GM19240 (cell line): ENCODE measurements at regions not wholly inside any gene's neighbourhood (a gene's known extent, or its start where the extent isn't known, plus 50 kb on each side); places are given as distances from the start of the nearest gene placed in this dataset.
"Not testable (repeated sequence)": the region's sequence is repeated elsewhere in the genome, so short reads cannot be mapped to it uniquely, and the experiment has no call there.

Experiments
- DNase-seq: peaks from one replicate; pipeline ENCODE4 v3.0.0; 2011; ENCODE audit warnings: low spot score; ENCODE audit not compliant: insufficient read length

GRCh38 chr5:87754009-87754757 lies 341.5 kb upstream of the CCNH start:
- DNase-seq, result no peak

- no peak for DNase-seq
Measured at GRCh38 chr5:87752362-87752761, 339.6 kb upstream of the CCNH start.

- DNase-seq, result no peak
Measured at GRCh38 chr5:87751824-87752223, 339.1 kb upstream of the CCNH start.

GRCh38 chr5:87746891-87747377 lies 334.2 kb upstream of the CCNH start:
- DNase-seq, result no peak

GRCh38 chr5:87746341-87746740 lies 333.6 kb upstream of the CCNH start:
- DNase-seq, result no peak

GRCh38 chr5:87741881-87742280 lies 329.2 kb upstream of the CCNH start:
- DNase-seq, result no peak

- no peak for DNase-seq
Measured at GRCh38 chr5:87735923-87736322, 323.2 kb upstream of the CCNH start.

GRCh38 chr5:87733897-87734296 lies 321.2 kb upstream of the CCNH start:
- no peak for DNase-seq

- DNase-seq, result no peak
Measured at GRCh38 chr5:87732875-87733768, 320.4 kb upstream of the CCNH start.

- no peak for DNase-seq
Measured at GRCh38 chr5:87729781-87730180, 317.1 kb upstream of the CCNH start.

- DNase-seq, result no peak
Measured at GRCh38 chr5:87722286-87722685, 309.6 kb upstream of the CCNH start.

GRCh38 chr5:87718224-87718925 lies 305.6 kb upstream of the CCNH start:
- DNase-seq, result not testable (repeated sequence)

GRCh38 chr5:87717761-87718160 lies 305.0 kb upstream of the CCNH start:
- no peak for DNase-seq

- DNase-seq, result no peak
Measured at GRCh38 chr5:87705876-87706275, 293.1 kb upstream of the CCNH start.

GRCh38 chr5:87686975-87687374 lies 274.2 kb upstream of the CCNH start:
- no peak for DNase-seq

- DNase-seq, result no peak
Measured at GRCh38 chr5:87686018-87686417, 273.3 kb upstream of the CCNH start.

- DNase-seq, result no peak
Measured at GRCh38 chr5:87674235-87674634, 261.5 kb upstream of the CCNH start.

- DNase-seq, result no peak
Measured at GRCh38 chr5:87671146-87671545, 258.4 kb upstream of the CCNH start.

- DNase-seq, result no peak
Measured at GRCh38 chr5:87665166-87665565, 252.4 kb upstream of the CCNH start.

GRCh38 chr5:87661784-87662566 lies 249.2 kb upstream of the CCNH start:
- no peak for DNase-seq

- no peak for DNase-seq
Measured at GRCh38 chr5:87653242-87653641, 240.5 kb upstream of the CCNH start.
